Psoas muscle (tissue), 7 donors: ENCODE measurements at regions not wholly inside any gene's neighbourhood (a gene's known extent, or its start where the extent isn't known, plus 50 kb on each side); places are given as distances from the start of the nearest gene placed in this dataset.

ENCODE experiments used
- ATAC-seq, 4 donors: fragments of 200-7000 bp; cut with Tn5 transposase; one replicate each; pipeline ENCODE4 v1.9.1; 2020; ENCODE audit warnings: moderate library complexity in 3 of 4, mild to moderate bottlenecking in 2 of 4
- DNase-seq, 2 donors: peaks; one replicate each; pipeline ENCODE4 v3.0.0-alpha.2; 2020
- H3K27ac ChIP-seq: fragments of 200-600 bp; one replicate; pipeline ENCODE4 v1.8.0; 2022
- H3K27me3 ChIP-seq, 3 donors: fragments of 200-600 bp in 1 of 3; one replicate each; pipeline versions ENCODE4 v1.6.1 to v1.8.0; 2013 to 2022; ENCODE audit warnings: low read length in 2 of 3, mild to moderate bottlenecking in 2 of 3, moderate library complexity in 1 of 3; ENCODE audit not compliant: insufficient read depth in 3 of 3
- H3K36me3 ChIP-seq, 2 donors: fragments of 200-600 bp in 1 of 2; one replicate each; pipeline versions ENCODE4 v1.6.1 to v1.8.0; 2013 to 2022; ENCODE audit warnings: low read depth in 1 of 2, mild to moderate bottlenecking in 1 of 2, moderate library complexity in 1 of 2; ENCODE audit not compliant: insufficient read depth in 1 of 2
- H3K4me1 ChIP-seq: fragments of 200-600 bp; one replicate; pipeline ENCODE4 v1.8.0; 2022
- H3K4me3 ChIP-seq: fragments of 200-600 bp; one replicate; pipeline ENCODE4 v1.8.0; 2022; ENCODE audit warnings: mild to moderate bottlenecking
- H3K9me3 ChIP-seq: fragments of 200-600 bp; one replicate; pipeline ENCODE4 v1.8.0; 2022
- CTCF ChIP-seq: fragments of 200-600 bp; IDR thresholded peaks from one replicate; pipeline ENCODE4 v1.8.0; 2022; ENCODE audit warnings: antibody characterized with exemption
- WGBS, 3 donors: extraction: QIAGEN DNeasy Blood & Tissue Kit; methylation state at CpG; one replicate each; pipeline versions ENCODE4 v1.1.6 to v1.1.7; 2013; 5-methylcytosine and 5-hydroxymethylcytosine counted together
- intact Hi-C, 2 donors: fragments of 100-400 bp; cut with DNase I; formaldehyde crosslinking; loops; one replicate each; pipeline versions ENCODE4 v1.11.0 to v1.14.2; 2022
- donor health status: healthy with polysubstance abuse.
- donor health status: DM: no; HTN: no; CAD: no; lungs with moderate emphysema.
- donor health status: Bipolar disorder and iron deficiency.
- donor health status: healthy.
- donor health status: DM: yes; HTN: yes; CAD: no.
- donor health status: DM: no; HTN: no; CAD: no.
- donor health status: DM: yes; HTN: yes; CAD: no.

GRCh38 chr1:73744985-73745384, 453.0 kb downstream of the LRRIQ3 start:
- Histone ChIP-seq H3K4me3 (no peak overlapping the region), H3K9me3 (peaks cover 11% of the 10 kb centered on the region)
- intact Hi-C loops: no loop called here

GRCh38 chr1:73736125-73736524, 461.9 kb downstream of the LRRIQ3 start:
- DNase-seq: no peak
- intact Hi-C loops: no loop called here
- no peak overlapping the region for H3K4me3 ChIP-seq
- no peaks in the 10 kb centered on the region for H3K27me3 ChIP-seq
- H3K27ac ChIP-seq: no peak overlapping the region
- H3K9me3 ChIP-seq: no peaks in the 10 kb centered on the region
- no peaks in the 10 kb centered on the region for H3K4me1 ChIP-seq
- ATAC-seq: no peak
- no peak for TF ChIP-seq CTCF
- no peaks in the 10 kb centered on the region for H3K36me3 ChIP-seq
- 51 to 53% (median 52%) methylated on average over 2 of the region's 2 CpGs for WGBS, 3 donors

More at GRCh38 chr1:73744985-73745384, 453.0 kb downstream of the LRRIQ3 start:
- Histone ChIP-seq H3K4me1 (no peaks in the 10 kb centered on the region), H3K27me3 (no peaks in the 10 kb centered on the region), H3K36me3 (no peaks in the 10 kb centered on the region), H3K27ac (no peak overlapping the region)
- TF ChIP-seq CTCF: no peak
- DNase-seq: no peak
- ATAC-seq: no peak

- Histone ChIP-seq H3K4me3 (no peak overlapping the region), H3K27ac (no peak overlapping the region), H3K36me3 (no peaks in the 10 kb centered on the region), H3K9me3 (no peaks in the 10 kb centered on the region), H3K4me1 (no peaks in the 10 kb centered on the region), H3K27me3 (no peaks in the 10 kb centered on the region)
- DNase-seq (no peak), ATAC-seq (no peak)
- TF ChIP-seq CTCF: no peak
- intact Hi-C loops: no loop called here
Observed at GRCh38 chr1:73727036-73727435, 470.9 kb downstream of the LRRIQ3 start.

- Histone ChIP-seq H3K9me3 (no peaks in the 10 kb centered on the region), H3K27me3 (no peaks in the 10 kb centered on the region), H3K4me1 (no peaks in the 10 kb centered on the region), H3K4me3 (no peak overlapping the region), H3K36me3 (no peaks in the 10 kb centered on the region), H3K27ac (no peak overlapping the region)
- ATAC-seq: no peak
- intact Hi-C loops: no loop called here
- 83 to 95% (median 93%) methylated on average over 1 of the region's 1 CpG for WGBS, 3 donors
- no peak for DNase-seq
- TF ChIP-seq CTCF: no peak
Observed at GRCh38 chr1:73722055-73722454, 475.9 kb downstream of the LRRIQ3 start.

- intact Hi-C loops: no loop called here
- Histone ChIP-seq H3K27me3 (no peaks in the 10 kb centered on the region), H3K36me3 (no peaks in the 10 kb centered on the region), H3K4me1 (no peaks in the 10 kb centered on the region), H3K4me3 (no peak overlapping the region), H3K27ac (no peak overlapping the region), H3K9me3 (no peaks in the 10 kb centered on the region)
- TF ChIP-seq CTCF: no peak
- DNase-seq: no peak
- 54 to 79% (median 54%) methylated on average over 1 of the region's 1 CpG for WGBS, 3 donors
- ATAC-seq: no peak
Observed at GRCh38 chr1:73717976-73718375, 480.0 kb downstream of the LRRIQ3 start.
